Urothelium cell line (cell line): ENCODE measurements at regions not wholly inside any gene's neighbourhood (a gene's known extent, or its start where the extent isn't known, plus 50 kb on each side); places are given as distances from the start of the nearest gene placed in this dataset.
"Not testable (repeated sequence)": the region's sequence is repeated elsewhere in the genome, so short reads cannot be mapped to it uniquely, and the experiment has no call there.

Source experiments
- DNase-seq: peaks from one replicate; pipeline ENCODE4 v3.0.0; 2011; ENCODE audit warnings: low spot score, mixed read lengths
- FAIRE-seq: peaks from 2 replicates; lab custom pipeline; 2011; peaks lifted over from hg19 to GRCh38; lab: Jason Lieb, UNC

GRCh38 chr7:27410812-27411544, 168.4 kb downstream of the EVX1 start:
- DNase-seq (no peak), FAIRE-seq (no peak)

DNA sequence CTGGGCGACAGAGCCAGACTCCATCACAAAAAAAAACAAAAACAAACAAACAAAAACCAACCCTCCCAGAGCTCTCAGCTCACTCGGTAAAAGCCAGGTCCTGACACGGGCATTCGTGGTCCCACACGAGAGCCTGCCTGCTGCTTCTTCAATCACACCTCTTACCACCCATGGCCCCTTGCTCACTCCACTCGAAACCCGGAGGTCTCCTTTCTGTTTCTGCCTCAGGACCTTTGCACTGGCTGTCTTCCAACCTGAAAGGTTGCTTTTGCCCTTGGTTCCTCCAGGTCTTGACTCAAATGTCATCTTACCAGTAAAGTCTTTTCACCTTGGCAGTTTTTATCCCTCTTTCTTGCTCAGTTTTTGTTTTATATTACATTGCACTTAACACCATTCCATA, 169.6 kb downstream of the EVX1 start:
- DNase-seq (no peak), FAIRE-seq (no peak)

DNA sequence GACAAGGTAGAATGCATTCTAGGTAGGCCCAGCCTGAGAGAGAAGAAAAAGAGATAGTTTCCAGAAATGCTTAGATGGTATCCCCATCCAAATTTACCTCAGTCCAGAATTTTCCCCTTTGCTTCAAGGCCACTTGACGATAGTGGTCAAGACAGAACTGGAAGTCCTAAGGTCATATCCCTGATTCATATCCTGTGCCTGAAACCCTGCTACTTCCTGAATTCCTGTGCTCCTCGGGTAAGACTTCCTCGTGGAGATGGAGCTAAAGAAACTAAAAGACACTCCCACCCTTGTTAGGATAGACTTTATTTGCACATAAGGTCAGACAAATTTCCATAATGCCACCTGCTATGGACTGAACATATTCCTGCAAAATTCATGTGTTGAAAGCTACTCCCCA, 175.9 kb downstream of the EVX1 start:
- DNase-seq (no peak), FAIRE-seq (no peak)

DNA sequence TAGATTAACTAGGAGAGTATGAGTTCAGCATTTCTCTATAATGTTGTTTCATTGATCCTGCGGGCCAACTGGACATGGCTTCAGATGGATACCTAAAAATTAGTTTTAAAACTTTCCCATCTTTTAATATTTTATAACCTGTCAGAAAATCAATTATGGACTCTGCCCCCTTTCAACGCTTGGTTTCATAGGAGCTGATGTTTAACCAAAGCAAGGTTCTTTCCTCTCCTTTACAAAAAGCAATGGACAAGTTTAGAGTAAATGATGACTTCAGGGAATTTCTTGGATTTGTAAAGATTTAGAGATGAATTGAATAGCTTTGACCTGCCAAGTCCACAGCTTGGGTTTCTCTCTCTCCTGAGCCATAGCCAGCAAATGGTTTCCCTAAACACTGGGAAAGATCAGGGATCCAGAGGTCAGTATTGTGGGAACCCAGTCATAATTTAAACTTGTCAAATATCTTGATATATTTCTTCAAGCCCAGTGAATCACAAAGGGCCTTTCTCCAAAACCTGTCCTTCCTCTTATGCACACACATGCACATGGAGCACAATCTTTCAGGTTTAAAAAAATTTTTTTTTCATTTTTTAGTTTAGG, 177.1 kb downstream of the EVX1 start:
- DNase-seq (no peak), FAIRE-seq (no peak)

DNA sequence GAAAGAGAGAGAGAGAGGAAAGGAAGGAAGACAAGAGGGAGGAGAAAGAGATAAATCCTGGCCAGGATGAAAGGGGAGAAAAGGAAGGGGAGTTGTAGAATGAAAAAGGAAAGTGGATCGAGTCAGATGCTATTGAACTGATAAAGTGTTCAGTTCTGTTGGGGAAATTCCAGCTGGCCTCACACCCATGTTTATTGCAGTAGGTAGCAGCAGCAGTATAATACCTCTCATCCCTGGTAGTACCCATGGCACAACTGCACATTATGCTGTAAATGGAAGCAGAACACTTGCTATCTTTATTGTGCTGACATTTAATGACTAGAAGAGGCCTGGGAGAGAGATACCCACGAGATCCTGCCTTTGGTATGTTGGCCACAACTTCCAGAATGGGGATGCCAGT, 178.1 kb downstream of the EVX1 start:
- no peak for DNase-seq
- no peak for FAIRE-seq

DNA sequence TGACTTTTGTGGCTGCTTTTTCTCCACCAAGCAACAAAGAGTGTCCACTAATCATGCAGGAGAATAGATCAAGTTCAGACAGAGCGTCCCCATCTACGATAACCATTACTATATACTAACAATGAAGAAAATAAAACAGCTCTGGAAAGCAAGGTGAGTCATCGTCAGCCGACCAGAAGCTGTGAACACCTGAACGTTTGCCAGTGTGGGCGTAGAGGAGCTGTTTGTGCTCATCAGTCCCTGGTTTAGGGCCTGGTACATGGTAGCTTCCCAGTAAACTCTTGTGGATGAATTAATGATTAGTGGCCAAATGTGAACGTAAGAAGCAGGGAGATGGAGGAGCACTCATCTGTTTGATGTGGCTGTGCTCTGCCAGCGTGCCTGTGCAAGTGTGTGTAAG, 180.7 kb downstream of the EVX1 start:
- FAIRE-seq = no peak

GRCh38 chr7:27423821-27424220, 181.2 kb downstream of the EVX1 start:
- FAIRE-seq (no peak), DNase-seq (no peak)

More for the DNA sequence above, 180.7 kb downstream of the EVX1 start:
- peak; percentile 72 for DNase-seq

- no peak for DNase-seq
- FAIRE-seq = no peak
Measured at GRCh38 chr7:27424231-27424630, 181.6 kb downstream of the EVX1 start.

DNA sequence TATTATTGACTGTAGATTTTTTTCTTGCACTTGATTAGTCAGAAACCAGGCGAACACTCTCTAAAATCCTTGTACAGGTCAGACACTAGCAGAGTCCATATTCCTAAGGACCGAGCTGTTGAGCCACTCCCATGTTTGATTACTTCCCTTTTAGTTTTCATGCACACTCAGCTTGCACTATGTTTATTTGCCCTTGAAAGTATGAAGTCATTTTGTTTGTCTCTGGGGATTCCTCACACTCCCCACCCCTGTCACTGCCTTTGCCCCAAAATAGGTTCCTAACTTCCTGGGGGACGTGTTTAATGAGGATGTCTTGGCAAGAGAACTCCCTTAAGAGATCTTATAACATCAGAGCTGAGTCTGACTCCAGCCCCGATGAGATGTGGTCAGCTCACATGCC, 182.1 kb downstream of the EVX1 start:
- FAIRE-seq = no peak
- no peak for DNase-seq

DNA sequence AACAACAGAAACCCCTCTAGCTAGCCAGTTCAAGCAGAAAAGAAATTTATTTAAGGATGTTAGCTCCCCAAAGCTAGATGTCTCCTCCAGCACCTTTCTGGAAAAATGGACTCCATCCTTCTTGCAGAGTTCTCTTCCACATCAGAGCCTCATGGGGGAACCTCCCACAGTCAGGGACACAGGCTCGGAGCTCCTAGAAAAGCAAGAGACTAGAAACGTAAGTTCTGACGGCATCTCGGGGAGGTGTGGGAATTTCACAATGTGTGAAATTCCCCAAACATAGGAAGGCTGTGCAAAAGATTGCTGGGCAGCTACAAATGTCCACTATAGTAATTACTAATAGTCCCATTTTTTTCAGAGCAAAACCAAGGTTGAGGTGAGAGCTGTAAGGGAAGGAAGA, 184.8 kb downstream of the EVX1 start:
- no peak for FAIRE-seq
- no peak for DNase-seq

DNA sequence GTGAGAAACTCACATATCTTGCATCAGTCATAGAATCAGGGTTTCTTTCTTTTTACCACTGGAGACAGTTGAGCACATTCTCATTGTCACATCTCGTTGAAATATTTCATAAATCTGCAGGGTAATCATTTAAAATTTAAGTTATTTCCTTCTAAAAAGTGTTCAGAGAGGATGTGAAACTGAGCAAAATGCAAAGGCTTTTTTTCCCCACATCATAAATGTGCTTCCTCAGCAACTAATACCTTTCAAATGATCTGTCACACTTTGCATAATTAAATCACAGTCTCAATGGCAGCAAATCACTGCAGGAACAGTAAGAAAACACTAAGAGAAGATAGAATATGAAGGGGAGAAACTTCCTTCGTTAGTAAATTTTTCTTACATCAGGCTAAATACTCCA, 187.5 kb downstream of the EVX1 start:
- DNase-seq (no peak), FAIRE-seq (no peak)

- FAIRE-seq (no peak), DNase-seq (no peak)
Measured at GRCh38 chr7:27431465-27431864, 188.9 kb downstream of the EVX1 start.

DNA sequence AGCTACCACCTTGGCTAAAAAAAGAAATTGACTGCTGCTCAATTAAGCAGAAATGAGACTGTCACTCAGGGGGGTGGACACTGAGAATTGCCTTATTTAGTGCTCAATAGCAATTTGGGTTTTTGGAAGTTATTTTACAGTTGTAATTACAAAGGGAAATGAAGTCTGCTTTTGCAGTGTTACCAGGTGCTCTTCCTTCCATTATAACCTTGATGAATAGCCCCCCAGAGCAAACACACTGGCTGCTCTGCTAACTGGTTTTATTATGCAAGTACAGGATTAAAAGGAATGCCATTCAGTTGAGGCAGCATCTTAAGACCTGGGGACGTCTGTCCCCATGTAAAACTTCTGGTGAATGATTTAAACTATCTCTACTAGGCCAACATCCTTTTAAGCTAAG, 191.0 kb downstream of the EVX1 start:
- FAIRE-seq (no peak), DNase-seq (no peak)

DNA sequence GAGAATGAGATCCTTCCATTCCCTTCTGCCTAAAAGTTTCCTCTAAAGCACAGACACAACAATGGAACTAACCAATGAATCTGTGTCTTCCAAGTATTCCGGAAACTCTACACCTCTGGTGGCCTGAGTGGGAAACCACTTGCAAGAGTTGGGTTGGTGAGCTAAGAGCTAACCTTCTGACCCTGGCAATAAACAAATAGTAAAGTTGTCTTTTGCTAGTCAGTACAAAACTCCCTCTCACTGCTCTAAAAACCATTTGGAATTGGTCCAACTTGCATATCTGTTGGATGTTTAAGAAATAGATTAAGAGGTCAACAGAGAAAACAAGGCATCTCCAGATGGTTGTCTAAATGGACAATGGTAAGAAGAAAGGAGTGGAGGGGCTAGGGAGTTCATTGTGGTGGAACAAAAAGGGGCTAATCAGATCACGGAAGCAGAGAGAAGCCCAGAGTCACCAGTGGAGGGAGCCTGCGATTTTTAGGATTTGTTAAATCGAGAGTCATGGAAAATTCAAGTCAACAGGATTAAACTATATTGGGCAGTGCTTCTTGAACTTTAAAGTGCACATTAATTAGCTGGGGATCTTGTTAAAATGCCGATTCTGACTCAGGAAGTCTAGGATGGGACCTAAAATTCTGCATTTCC, 192.3 kb downstream of the EVX1 start:
- no peak for FAIRE-seq
- no peak for DNase-seq

GRCh38 chr7:27435461-27435860, 192.9 kb downstream of the EVX1 start:
- DNase-seq (peak; percentile 26), FAIRE-seq (peak; percentile 35)

DNA sequence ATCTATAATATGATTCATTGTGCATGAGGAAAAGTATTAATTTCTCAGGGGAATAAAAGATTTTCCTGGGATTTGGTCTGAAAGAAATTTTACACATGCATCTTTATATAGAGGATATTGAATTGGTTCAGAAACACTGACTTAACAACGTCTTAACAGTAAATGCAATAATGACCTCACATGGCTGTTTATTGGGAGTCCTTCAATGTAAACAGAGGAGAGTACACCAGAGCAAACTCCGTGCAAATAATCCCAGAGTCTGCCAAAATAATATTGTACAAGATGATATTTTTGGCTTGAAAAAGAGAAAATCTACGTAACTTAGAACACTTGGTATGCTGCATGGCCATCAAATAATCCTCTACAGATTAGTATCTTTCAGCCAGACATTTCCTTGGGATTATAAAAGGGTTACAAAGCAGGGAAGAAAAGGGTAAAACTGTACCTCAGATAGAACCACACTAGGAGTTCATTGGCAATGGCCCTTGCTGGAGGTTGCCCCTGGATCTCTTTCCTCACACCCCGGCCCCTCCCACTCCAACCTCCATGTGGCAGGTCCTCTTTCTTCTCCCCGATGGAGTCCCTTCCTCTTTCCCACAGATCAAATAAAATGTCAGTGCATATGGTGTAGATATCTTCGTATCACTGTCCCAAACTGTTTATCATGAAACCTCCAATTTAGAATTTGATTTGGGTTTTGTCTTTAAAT, 196.4 kb downstream of the EVX1 start:
- FAIRE-seq (no peak), DNase-seq (no peak)

- DNase-seq = peak; percentile 70
Measured at GRCh38 chr7:27442455-27442854, 199.9 kb downstream of the EVX1 start.

DNA sequence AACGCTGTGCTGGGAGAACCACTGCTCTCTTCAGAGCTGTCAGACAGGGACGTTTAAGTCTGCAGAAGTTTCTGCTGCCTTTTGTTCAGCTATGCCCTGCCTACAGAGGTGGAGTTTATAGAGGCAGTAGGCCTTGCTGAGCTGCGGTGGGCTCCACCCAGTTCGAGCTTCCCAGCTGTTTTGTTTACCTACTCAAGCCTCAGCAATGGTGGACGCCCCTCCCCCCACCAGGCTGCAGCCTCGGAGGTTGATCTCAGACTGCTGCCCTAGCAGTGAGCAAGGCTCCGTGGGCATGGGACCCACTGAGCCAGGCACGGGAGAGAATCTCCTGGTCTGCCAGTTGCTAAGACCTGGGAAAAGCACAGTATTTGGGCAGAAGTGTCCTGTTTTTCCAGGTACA, 206.4 kb downstream of the EVX1 start:
- DNase-seq, FAIRE-seq: not testable (repeated sequence)

More at GRCh38 chr7:27442455-27442854, 199.9 kb downstream of the EVX1 start:
- no peak for FAIRE-seq

DNA sequence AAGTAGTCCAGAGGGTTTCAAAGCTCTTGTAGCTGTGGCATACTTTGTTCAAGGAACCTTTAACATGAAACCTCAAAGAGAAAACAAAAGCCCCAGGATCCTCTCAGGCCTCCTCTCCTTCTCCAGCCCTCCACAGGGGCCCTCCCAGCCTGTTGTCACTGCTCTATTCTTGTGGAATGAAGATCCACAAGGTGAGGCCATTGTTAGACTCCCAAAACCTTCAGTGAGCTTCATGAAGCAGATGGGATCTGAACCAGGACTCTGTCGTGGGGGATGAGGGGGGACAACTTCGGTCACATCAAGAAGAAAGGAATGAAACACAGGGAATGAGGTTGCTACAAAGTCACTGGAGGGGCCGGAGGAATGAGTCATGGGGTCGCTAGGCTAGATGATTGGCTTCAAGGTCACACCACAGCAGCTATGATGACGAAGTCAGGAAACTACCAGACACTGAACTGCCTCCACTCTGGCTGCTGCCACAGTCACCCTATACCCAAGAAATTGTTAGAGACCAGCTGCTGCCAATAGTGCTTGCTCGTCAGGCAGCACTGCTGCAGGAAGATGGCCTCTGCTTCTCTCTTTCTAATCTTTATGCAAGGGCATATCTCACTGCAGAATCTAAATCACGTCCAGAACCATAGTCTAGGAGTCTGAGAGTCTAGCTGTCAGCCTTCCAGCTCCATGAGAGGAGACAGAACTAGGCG, 208.8 kb downstream of the HIBADH start:
- DNase-seq (peak; percentile 65), FAIRE-seq (no peak)

DNA sequence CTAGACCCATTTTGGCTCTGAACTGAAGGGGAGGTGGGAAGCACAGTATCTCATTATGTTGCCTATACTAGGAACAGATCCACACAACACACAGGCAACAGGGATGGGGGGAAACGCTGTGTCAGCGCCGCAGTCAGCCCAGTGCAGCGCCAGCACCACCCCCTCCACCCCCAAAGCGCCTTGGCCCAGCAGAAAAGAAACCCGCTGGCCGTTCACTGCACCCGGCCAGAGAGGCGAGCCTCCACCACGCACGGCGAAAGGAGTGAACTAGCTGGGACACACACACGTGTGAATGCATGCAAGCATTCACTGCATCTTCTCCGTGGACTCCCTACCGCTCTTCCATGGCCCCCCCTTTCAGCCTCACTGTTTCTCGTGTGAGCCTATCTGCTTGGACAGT, 205.6 kb downstream of the HIBADH start:
- FAIRE-seq, DNase-seq: not testable (repeated sequence)
